ENCODE measurements at regions not wholly inside any gene's neighbourhood (a gene's known extent, or its start where the extent isn't known, plus 50 kb on each side); places are given as distances from the start of the nearest gene placed in this dataset.

- Mint-ChIP-seq H3K4me1 (no peaks in the 10 kb centered on the region), H3K4me3 (no peak overlapping the region)
- ATAC-seq: no peak
Observed at GRCh38 chr2:188203776-188204175, 87.9 kb upstream of the GULP1 start.

GRCh38 chr2:188204824-188205223, 86.8 kb upstream of the GULP1 start:
- H3K4me1 Mint-ChIP-seq: no peaks in the 10 kb centered on the region
- no peaks in the 10 kb centered on the region for H3K27me3 Mint-ChIP-seq
- H3K9me3 ChIP-seq (ENCODE audit: control insufficient read depth, low read length, poor library complexity, severe bottlenecking): no peaks in the 10 kb centered on the region
- H3K4me3 Mint-ChIP-seq: no peak overlapping the region
- H3K27ac Mint-ChIP-seq: no peak overlapping the region
- DNase-seq (no peak), ATAC-seq (no peak)
- no peaks in the 10 kb centered on the region for H3K36me3 Mint-ChIP-seq (ENCODE audit: low read depth)

More at GRCh38 chr2:188203776-188204175, 87.9 kb upstream of the GULP1 start:
- Mint-ChIP-seq H3K27ac (no peak overlapping the region), H3K36me3 (ENCODE audit: low read depth) (no peaks in the 10 kb centered on the region), H3K27me3 (no peaks in the 10 kb centered on the region)
- no peak for DNase-seq
- no peaks in the 10 kb centered on the region for H3K9me3 ChIP-seq (ENCODE audit: control insufficient read depth, low read length, poor library complexity, severe bottlenecking)

- Mint-ChIP-seq H3K27me3 (no peaks in the 10 kb centered on the region), H3K4me3 (no peak overlapping the region), H3K4me1 (no peaks in the 10 kb centered on the region), H3K36me3 (ENCODE audit: low read depth) (no peaks in the 10 kb centered on the region), H3K27ac (no peak overlapping the region)
- DNase-seq (no peak), ATAC-seq (no peak)
- H3K9me3 ChIP-seq (ENCODE audit: control insufficient read depth, low read length, poor library complexity, severe bottlenecking): no peaks in the 10 kb centered on the region
Observed at GRCh38 chr2:188207554-188207953, 84.1 kb upstream of the GULP1 start.

GRCh38 chr2:188209218-188209617, 82.5 kb upstream of the GULP1 start:
- no peaks in the 10 kb centered on the region for H3K4me1 Mint-ChIP-seq
- no peak overlapping the region for H3K4me3 Mint-ChIP-seq
- ATAC-seq (no peak), DNase-seq (no peak)
- H3K27me3 Mint-ChIP-seq: no peaks in the 10 kb centered on the region
- H3K9me3 ChIP-seq (ENCODE audit: control insufficient read depth, low read length, poor library complexity, severe bottlenecking): no peaks in the 10 kb centered on the region
- H3K36me3 Mint-ChIP-seq (ENCODE audit: low read depth): no peaks in the 10 kb centered on the region
- no peak overlapping the region for H3K27ac Mint-ChIP-seq

GRCh38 chr2:188217264-188217663, 74.4 kb upstream of the GULP1 start:
- no peak for ATAC-seq
- no peak overlapping the region for H3K4me3 Mint-ChIP-seq
- DNase-seq: no peak
- H3K9me3 ChIP-seq (ENCODE audit: control insufficient read depth, low read length, poor library complexity, severe bottlenecking): no peaks in the 10 kb centered on the region
- no peaks in the 10 kb centered on the region for H3K36me3 Mint-ChIP-seq (ENCODE audit: low read depth)
- no peak overlapping the region for H3K27ac Mint-ChIP-seq
- H3K4me1 Mint-ChIP-seq: no peaks in the 10 kb centered on the region
- no peaks in the 10 kb centered on the region for H3K27me3 Mint-ChIP-seq

- H3K27me3 Mint-ChIP-seq: no peaks in the 10 kb centered on the region
- no peak overlapping the region for H3K27ac Mint-ChIP-seq
- no peaks in the 10 kb centered on the region for H3K4me1 Mint-ChIP-seq
- H3K36me3 Mint-ChIP-seq (ENCODE audit: low read depth): no peaks in the 10 kb centered on the region
- no peak overlapping the region for H3K4me3 Mint-ChIP-seq
- DNase-seq: no peak
- no peak for ATAC-seq
- no peaks in the 10 kb centered on the region for H3K9me3 ChIP-seq (ENCODE audit: control insufficient read depth, low read length, poor library complexity, severe bottlenecking)
Observed at GRCh38 chr2:188219541-188219940, 72.1 kb upstream of the GULP1 start.

- DNase-seq (no peak), ATAC-seq (no peak)
- Mint-ChIP-seq H3K4me3 (no peak overlapping the region), H3K27ac (no peak overlapping the region), H3K4me1 (no peaks in the 10 kb centered on the region), H3K36me3 (ENCODE audit: low read depth) (no peaks in the 10 kb centered on the region), H3K27me3 (no peaks in the 10 kb centered on the region)
- no peaks in the 10 kb centered on the region for H3K9me3 ChIP-seq (ENCODE audit: control insufficient read depth, low read length, poor library complexity, severe bottlenecking)
Observed at GRCh38 chr2:188220535-188220934, 71.1 kb upstream of the GULP1 start.

GRCh38 chr2:188227713-188228112, 64.0 kb upstream of the GULP1 start:
- ATAC-seq (no peak), DNase-seq (no peak)
- no peaks in the 10 kb centered on the region for H3K27me3 Mint-ChIP-seq

GRCh38 chr2:188235364-188235763, 56.3 kb upstream of the GULP1 start:
- ATAC-seq: no peak

More at GRCh38 chr2:188227713-188228112, 64.0 kb upstream of the GULP1 start:
- H3K9me3 ChIP-seq (ENCODE audit: control insufficient read depth, low read length, poor library complexity, severe bottlenecking): no peaks in the 10 kb centered on the region
- peaks cover 2% of the 10 kb centered on the region for H3K36me3 Mint-ChIP-seq (ENCODE audit: low read depth)
- H3K4me3 Mint-ChIP-seq: no peak overlapping the region
- no peaks in the 10 kb centered on the region for H3K4me1 Mint-ChIP-seq
- no peak overlapping the region for H3K27ac Mint-ChIP-seq

GRCh38 chr2:188238386-188238785, 53.3 kb upstream of the GULP1 start:
- H3K27me3 Mint-ChIP-seq: no peaks in the 10 kb centered on the region
- no peak overlapping the region for H3K27ac Mint-ChIP-seq
- no peak for ATAC-seq
- no peaks in the 10 kb centered on the region for H3K36me3 Mint-ChIP-seq (ENCODE audit: low read depth)
- DNase-seq: no peak
- H3K4me3 Mint-ChIP-seq: no peak overlapping the region
- H3K4me1 Mint-ChIP-seq: no peaks in the 10 kb centered on the region
- no peaks in the 10 kb centered on the region for H3K9me3 ChIP-seq (ENCODE audit: control insufficient read depth, low read length, poor library complexity, severe bottlenecking)

More at GRCh38 chr2:188235364-188235763, 56.3 kb upstream of the GULP1 start:
- DNase-seq: no peak
- no peaks in the 10 kb centered on the region for H3K9me3 ChIP-seq (ENCODE audit: control insufficient read depth, low read length, poor library complexity, severe bottlenecking)
- H3K4me3 Mint-ChIP-seq: no peak overlapping the region
- H3K27ac Mint-ChIP-seq: no peak overlapping the region
- H3K36me3 Mint-ChIP-seq (ENCODE audit: low read depth): peaks cover 2% of the 10 kb centered on the region
- H3K4me1 Mint-ChIP-seq: no peaks in the 10 kb centered on the region
- no peaks in the 10 kb centered on the region for H3K27me3 Mint-ChIP-seq
